ENCODE measurements at regions not wholly inside any gene's neighbourhood (a gene's known extent, or its start where the extent isn't known, plus 50 kb on each side); places are given as distances from the start of the nearest gene placed in this dataset.

- Mint-ChIP-seq H3K9me3 (peaks cover 0 to 20% (median 4%) of the 10 kb centered on the region in 9 donors), H3K27ac (no peak overlapping the region), H3K4me1 (peaks cover 0 to 2% (median 0%) of the 10 kb centered on the region in 4 donors), H3K27me3 (no peaks in the 10 kb centered on the region), H3K4me3 (no peak overlapping the region), H3K36me3 (no peaks in the 10 kb centered on the region)
- no peak for DNase-seq
- ATAC-seq, result no peak
- POLR2A ChIA-PET, result no interaction called here
Measured at GRCh38 chr9:13684656-13685055, 405.2 kb upstream of the MPDZ start.

GRCh38 chr9:13677801-13678200, 398.3 kb upstream of the MPDZ start:
- ATAC-seq (no peak), DNase-seq (no peak)
- peaks cover 0 to 33% (median 2%) of the 10 kb centered on the region in 9 donors for H3K9me3 Mint-ChIP-seq
- no peaks in the 10 kb centered on the region for H3K36me3 Mint-ChIP-seq
- no peaks in the 10 kb centered on the region for H3K27me3 Mint-ChIP-seq
- no peak overlapping the region for H3K4me3 Mint-ChIP-seq
- POLR2A ChIA-PET, result no interaction called here
- no peak overlapping the region for H3K27ac Mint-ChIP-seq
- H3K4me1 Mint-ChIP-seq, result no peaks in the 10 kb centered on the region

GRCh38 chr9:13675638-13676000, 396.1 kb upstream of the MPDZ start:
- no peaks in the 10 kb centered on the region for H3K27me3 Mint-ChIP-seq
- no peak for DNase-seq
- no peaks in the 10 kb centered on the region for H3K36me3 Mint-ChIP-seq
- H3K9me3 Mint-ChIP-seq, result peaks cover 0 to 29% (median 2%) of the 10 kb centered on the region in 9 donors
- POLR2A ChIA-PET, result no interaction called here
- H3K4me3 Mint-ChIP-seq, result no peak overlapping the region
- H3K4me1 Mint-ChIP-seq, result no peaks in the 10 kb centered on the region
- H3K27ac Mint-ChIP-seq, result no peak overlapping the region
- ATAC-seq, result no peak

GRCh38 chr9:13674926-13675637, 395.6 kb upstream of the MPDZ start:
- no peaks in the 10 kb centered on the region for H3K36me3 Mint-ChIP-seq
- H3K27ac Mint-ChIP-seq, result no peak overlapping the region
- peaks cover 0 to 26% (median 2%) of the 10 kb centered on the region in 9 donors for H3K9me3 Mint-ChIP-seq
- ATAC-seq, result no peak
- POLR2A ChIA-PET, result no interaction called here
- no peak overlapping the region for H3K4me3 Mint-ChIP-seq
- DNase-seq, result no peak
- no peaks in the 10 kb centered on the region for H3K4me1 Mint-ChIP-seq
- no peaks in the 10 kb centered on the region for H3K27me3 Mint-ChIP-seq

- Mint-ChIP-seq H3K4me1 (no peaks in the 10 kb centered on the region), H3K27me3 (no peaks in the 10 kb centered on the region), H3K9me3 (peaks cover 0 to 37% (median 5%) of the 10 kb centered on the region in 9 donors), H3K27ac (no peak overlapping the region), H3K4me3 (no peak overlapping the region), H3K36me3 (no peaks in the 10 kb centered on the region)
- ATAC-seq (no peak), DNase-seq (no peak)
- POLR2A ChIA-PET, result no interaction called here
Measured at GRCh38 chr9:13673348-13673747, 393.9 kb upstream of the MPDZ start.

- H3K4me1 Mint-ChIP-seq, result no peaks in the 10 kb centered on the region
- H3K27ac Mint-ChIP-seq, result no peak overlapping the region
- H3K36me3 Mint-ChIP-seq, result no peaks in the 10 kb centered on the region
- POLR2A ChIA-PET, result no interaction called here
- no peak for DNase-seq
- H3K9me3 Mint-ChIP-seq, result peaks cover 1 to 55% (median 11%) of the 10 kb centered on the region in 9 donors
- no peak for ATAC-seq
- no peak overlapping the region for H3K4me3 Mint-ChIP-seq
- no peaks in the 10 kb centered on the region for H3K27me3 Mint-ChIP-seq
Measured at GRCh38 chr9:13665418-13666066, 386.1 kb upstream of the MPDZ start.

GRCh38 chr9:13661014-13661413, 381.5 kb upstream of the MPDZ start:
- ATAC-seq, result no peak
- POLR2A ChIA-PET, result no interaction called here
- Mint-ChIP-seq H3K9me3 (peaks cover 0 to 35% (median 6%) of the 10 kb centered on the region in 9 donors), H3K27me3 (no peaks in the 10 kb centered on the region), H3K4me3 (no peak overlapping the region), H3K4me1 (no peaks in the 10 kb centered on the region), H3K27ac (no peak overlapping the region), H3K36me3 (no peaks in the 10 kb centered on the region)
- no peak for DNase-seq

GRCh38 chr9:13651969-13652663, 372.6 kb upstream of the MPDZ start:
- peaks cover 0 to 25% (median 5%) of the 10 kb centered on the region in 9 donors for H3K9me3 Mint-ChIP-seq
- DNase-seq (no peak), ATAC-seq (no peak)
- no peak overlapping the region for H3K4me3 Mint-ChIP-seq
- no peak overlapping the region for H3K27ac Mint-ChIP-seq
- no peaks in the 10 kb centered on the region for H3K36me3 Mint-ChIP-seq
- POLR2A ChIA-PET, result no interaction called here
- no peaks in the 10 kb centered on the region for H3K4me1 Mint-ChIP-seq
- H3K27me3 Mint-ChIP-seq, result no peaks in the 10 kb centered on the region

GRCh38 chr9:13651526-13651925, 372.0 kb upstream of the MPDZ start:
- H3K9me3 Mint-ChIP-seq, result peaks cover 0 to 25% (median 5%) of the 10 kb centered on the region in 9 donors
- no peak overlapping the region for H3K27ac Mint-ChIP-seq
- no peak for ATAC-seq
- H3K36me3 Mint-ChIP-seq, result no peaks in the 10 kb centered on the region
- no peak overlapping the region for H3K4me3 Mint-ChIP-seq
- POLR2A ChIA-PET, result no interaction called here
- H3K27me3 Mint-ChIP-seq, result no peaks in the 10 kb centered on the region
- no peaks in the 10 kb centered on the region for H3K4me1 Mint-ChIP-seq
- DNase-seq, result no peak

- no peak for DNase-seq
- H3K4me3 Mint-ChIP-seq, result no peak overlapping the region
- ATAC-seq, result no peak
- POLR2A ChIA-PET, result no interaction called here
- H3K36me3 Mint-ChIP-seq, result no peaks in the 10 kb centered on the region
- H3K9me3 Mint-ChIP-seq, result peaks cover 0 to 25% (median 3%) of the 10 kb centered on the region in 9 donors
- H3K4me1 Mint-ChIP-seq, result no peaks in the 10 kb centered on the region
- H3K27ac Mint-ChIP-seq, result no peak overlapping the region
- no peaks in the 10 kb centered on the region for H3K27me3 Mint-ChIP-seq
Measured at GRCh38 chr9:13648676-13649075, 369.2 kb upstream of the MPDZ start.

- no peaks in the 10 kb centered on the region for H3K4me1 Mint-ChIP-seq
- POLR2A ChIA-PET, result no interaction called here
- H3K4me3 Mint-ChIP-seq, result no peak overlapping the region
Measured at GRCh38 chr9:13648068-13648467, 368.6 kb upstream of the MPDZ start.

GRCh38 chr9:13646500-13647021, 367.1 kb upstream of the MPDZ start:
- no peak overlapping the region for H3K27ac Mint-ChIP-seq

More at GRCh38 chr9:13648068-13648467, 368.6 kb upstream of the MPDZ start:
- DNase-seq (no peak), ATAC-seq (no peak)
- Mint-ChIP-seq H3K9me3 (peaks cover 0 to 25% (median 3%) of the 10 kb centered on the region in 9 donors), H3K27me3 (no peaks in the 10 kb centered on the region), H3K36me3 (no peaks in the 10 kb centered on the region), H3K27ac (no peak overlapping the region)

GRCh38 chr9:13645557-13645956, 366.1 kb upstream of the MPDZ start:
- no peaks in the 10 kb centered on the region for H3K36me3 Mint-ChIP-seq
- H3K4me1 Mint-ChIP-seq, result no peaks in the 10 kb centered on the region
- H3K4me3 Mint-ChIP-seq, result no peak overlapping the region

More at GRCh38 chr9:13646500-13647021, 367.1 kb upstream of the MPDZ start:
- ATAC-seq (no peak), DNase-seq (no peak)
- no peaks in the 10 kb centered on the region for H3K4me1 Mint-ChIP-seq
- H3K9me3 Mint-ChIP-seq, result peaks cover 0 to 23% (median 2%) of the 10 kb centered on the region in 9 donors
- no peaks in the 10 kb centered on the region for H3K36me3 Mint-ChIP-seq
- POLR2A ChIA-PET, result no interaction called here
- no peak overlapping the region for H3K4me3 Mint-ChIP-seq
- H3K27me3 Mint-ChIP-seq, result no peaks in the 10 kb centered on the region

More at GRCh38 chr9:13645557-13645956, 366.1 kb upstream of the MPDZ start:
- POLR2A ChIA-PET, result no interaction called here
- ATAC-seq, result no peak
- Mint-ChIP-seq H3K27me3 (no peaks in the 10 kb centered on the region), H3K9me3 (peaks cover 0 to 23% (median 2%) of the 10 kb centered on the region in 9 donors), H3K27ac (no peak overlapping the region)
- no peak for DNase-seq

Measured in naive thymus-derived CD8-positive, alpha-beta T cell (primary cell).